Activated naive CD4-positive, alpha-beta T cell treated with anti-CD3 and anti-CD28 coated beads, Interleukin-2, amount 50 U/mL, for 72 hours (primary cell): ENCODE measurements at regions not wholly inside any gene's neighbourhood (a gene's known extent, or its start where the extent isn't known, plus 50 kb on each side); places are given as distances from the start of the nearest gene placed in this dataset.

Source experiments
- ATAC-seq, 2 donors: fragments of 150-1000 bp; cut with Tn5 transposase; 2 replicates each; pipeline ENCODE4 v1.10.0; 2021; ENCODE audit warnings: mild to moderate bottlenecking in 2 of 2, moderate library complexity in 2 of 2
- DNase-seq, 2 donors: peaks; one replicate each; pipeline ENCODE4 v3.0.0; 2021 to 2022; ENCODE audit warnings: low spot score in 2 of 2
- H3K27ac Mint-ChIP-seq, 2 donors: one replicate each; pipeline ENCODE4 v1.8.0; 2022; ENCODE audit warnings: mild to moderate bottlenecking in 2 of 2, mixed read lengths in 2 of 2
- H3K36me3 Mint-ChIP-seq, 2 donors: one replicate each; pipeline ENCODE4 v1.8.0; 2022; ENCODE audit warnings: mixed read lengths in 2 of 2
- H3K9me3 Mint-ChIP-seq, 2 donors: one replicate each; pipeline ENCODE4 v1.8.0; 2022; ENCODE audit warnings: mixed read lengths in 2 of 2

DNA sequence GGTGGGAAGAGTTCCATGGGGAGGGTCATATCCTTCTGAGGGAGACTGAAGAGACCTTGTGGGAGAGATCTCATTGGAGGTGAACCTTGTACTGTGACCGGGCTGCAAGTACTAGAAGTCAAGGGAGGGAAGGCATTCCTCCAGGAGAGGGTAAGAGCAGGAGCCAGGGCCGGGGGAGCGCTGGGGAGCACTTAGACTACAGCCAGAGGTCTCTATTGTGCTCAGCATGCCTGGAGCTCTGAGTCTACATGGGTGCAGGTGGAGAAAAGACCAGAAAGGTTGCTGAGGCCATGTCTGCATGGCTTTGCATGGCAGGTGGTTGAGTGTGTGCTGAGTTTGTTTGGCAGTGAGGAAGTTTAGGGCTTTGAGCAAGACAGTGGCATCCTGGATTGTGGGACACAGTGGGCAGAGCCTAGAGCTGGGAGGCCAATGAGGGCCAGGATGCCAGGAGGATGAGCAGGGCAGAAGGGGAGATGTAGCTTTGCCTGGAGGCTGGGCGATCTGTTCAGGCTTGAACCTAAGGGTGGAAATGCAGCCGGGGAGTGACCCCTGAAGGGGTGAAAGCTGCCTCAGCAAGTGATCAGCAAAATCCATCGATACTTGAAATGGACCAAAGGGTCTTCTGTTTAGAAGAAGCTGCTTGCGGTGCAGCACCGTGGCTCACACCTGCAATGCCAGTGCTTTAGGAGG, 317.4 kb upstream of the TNRC6C start:
- peak overlapping the region in 1 of 2 donors; percentile 22 for H3K27ac Mint-ChIP-seq
- no peak for DNase-seq
- ATAC-seq, result no peak
- no peaks in the 10 kb centered on the region for H3K9me3 Mint-ChIP-seq
- H3K36me3 Mint-ChIP-seq, result no peaks in the 10 kb centered on the region

DNA sequence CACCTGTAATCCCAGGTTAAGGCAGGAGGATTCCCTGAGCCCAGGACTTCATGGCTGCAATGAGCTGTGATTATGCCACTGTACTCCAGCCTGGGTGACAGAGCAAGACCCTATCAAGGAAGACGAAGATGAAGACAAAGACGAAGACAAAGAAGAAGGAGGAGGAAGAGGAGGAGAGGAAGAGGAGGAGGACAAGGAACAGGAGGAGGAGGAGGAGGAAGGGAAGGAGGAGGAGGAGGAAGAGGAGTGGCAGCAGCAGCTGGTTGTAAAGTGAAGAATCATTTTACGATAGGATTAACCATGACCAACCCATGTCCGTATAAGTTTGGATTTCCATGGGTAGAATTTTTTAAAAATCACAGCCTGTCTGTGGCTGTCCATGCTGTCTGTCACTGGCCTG, 316.8 kb upstream of the TNRC6C start:
- ATAC-seq (no peak), DNase-seq (no peak)
- Mint-ChIP-seq H3K36me3 (no peaks in the 10 kb centered on the region), H3K9me3 (no peaks in the 10 kb centered on the region), H3K27ac (peak overlapping the region in 1 of 2 donors; percentile 22)

DNA sequence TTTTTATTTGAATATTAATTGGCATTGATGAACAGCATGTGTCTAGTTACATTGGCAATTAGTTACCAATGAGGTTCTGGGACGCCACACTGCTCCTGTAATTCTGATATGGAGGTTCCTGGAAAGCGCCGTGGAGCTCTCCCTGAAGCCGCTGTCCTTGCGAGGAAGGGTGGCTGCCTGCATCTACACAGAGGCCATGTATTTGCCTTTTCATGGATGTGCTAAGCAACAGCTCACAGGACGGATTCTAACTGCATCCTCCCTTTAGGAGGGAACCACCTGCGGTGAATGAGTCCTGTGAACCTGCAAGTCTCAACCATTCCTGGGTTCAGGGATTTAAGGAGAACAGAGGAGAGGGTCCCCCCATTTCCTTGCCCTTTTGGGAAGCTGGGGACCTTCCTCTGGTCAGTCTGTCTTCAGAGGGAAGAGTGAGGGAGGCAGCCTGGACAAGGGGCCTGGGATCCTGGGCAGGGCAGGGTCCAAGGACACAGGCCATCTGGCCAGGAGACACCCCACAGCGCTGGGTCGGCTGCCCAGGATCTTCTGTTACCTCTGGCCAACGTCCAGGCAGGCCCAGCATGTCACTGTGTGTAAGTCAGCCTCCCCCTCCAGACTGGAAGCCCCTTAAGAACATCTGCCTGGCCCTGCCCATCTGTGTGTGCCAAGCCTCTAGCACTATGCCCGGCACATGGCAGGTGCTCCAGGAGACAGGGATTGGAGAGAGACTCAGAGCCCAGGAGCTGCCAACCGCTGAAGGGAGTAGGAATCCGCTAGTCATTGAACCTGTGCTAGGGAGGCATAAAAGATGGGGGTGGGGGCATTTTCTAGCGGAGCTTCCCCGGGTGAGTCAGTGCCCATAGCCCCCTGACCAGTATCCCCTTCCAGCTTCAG, 314.1 kb upstream of the TNRC6C start:
- ATAC-seq (peak in 1 of 2 donors; percentile 7), DNase-seq (no peak)
- Mint-ChIP-seq H3K36me3 (peaks cover 0 to 4% of the 10 kb centered on the region in 2 donors), H3K9me3 (no peaks in the 10 kb centered on the region), H3K27ac (peak overlapping the region in 1 of 2 donors; percentile 89)

DNA sequence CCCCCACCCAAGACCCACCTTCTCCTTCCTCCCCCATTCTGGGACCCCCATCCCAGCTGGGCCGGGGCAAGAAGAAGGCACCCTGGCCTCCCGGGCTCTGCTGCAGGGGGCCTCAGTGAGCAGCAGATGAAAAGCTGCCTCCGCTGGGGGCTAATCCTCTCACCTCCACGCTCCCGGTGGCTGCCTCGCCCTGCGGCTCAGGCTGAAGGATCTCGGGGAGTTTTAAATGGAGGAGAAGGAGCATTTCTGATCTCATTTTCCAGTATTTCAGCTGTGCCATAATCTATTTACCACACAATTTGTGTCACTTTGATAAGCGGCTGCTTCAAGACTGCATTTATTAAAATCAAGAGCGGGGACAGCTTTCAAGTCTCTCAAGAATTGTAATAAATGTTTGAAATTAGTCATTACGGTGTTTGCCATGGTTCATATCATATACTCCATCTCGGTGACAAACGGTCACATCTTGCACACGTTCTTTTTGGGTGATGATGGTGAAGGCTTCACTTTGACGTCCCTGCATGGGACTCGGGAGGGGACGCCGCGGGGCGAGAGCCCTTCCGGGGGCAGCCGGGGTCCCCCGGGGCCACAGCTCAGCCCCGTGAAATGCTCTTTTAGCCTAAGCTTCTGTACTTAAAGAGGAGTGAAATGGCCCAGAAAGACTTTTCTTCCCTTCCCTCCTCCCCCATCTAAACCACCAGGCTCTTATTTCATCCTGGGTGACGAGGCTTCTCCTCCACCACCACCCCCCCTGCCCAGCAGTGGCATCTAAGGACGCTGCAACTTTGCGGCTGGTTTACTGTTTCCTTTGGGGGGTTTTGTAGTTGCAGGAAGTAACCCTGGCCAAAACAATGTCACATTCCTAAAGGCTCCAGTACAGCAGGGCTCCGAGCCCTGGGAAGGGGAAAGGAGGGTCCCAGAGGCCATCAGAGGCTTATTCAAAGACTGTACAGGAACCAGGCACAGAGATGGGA, 313.1 kb upstream of the TNRC6C start:
- ATAC-seq, result peak; percentile 81 to 88
- DNase-seq, result no peak
- H3K27ac Mint-ChIP-seq, result peak overlapping the region; percentile 89 to 96
- no peaks in the 10 kb centered on the region for H3K9me3 Mint-ChIP-seq
- H3K36me3 Mint-ChIP-seq, result peaks cover 0 to 4% of the 10 kb centered on the region in 2 donors

DNA sequence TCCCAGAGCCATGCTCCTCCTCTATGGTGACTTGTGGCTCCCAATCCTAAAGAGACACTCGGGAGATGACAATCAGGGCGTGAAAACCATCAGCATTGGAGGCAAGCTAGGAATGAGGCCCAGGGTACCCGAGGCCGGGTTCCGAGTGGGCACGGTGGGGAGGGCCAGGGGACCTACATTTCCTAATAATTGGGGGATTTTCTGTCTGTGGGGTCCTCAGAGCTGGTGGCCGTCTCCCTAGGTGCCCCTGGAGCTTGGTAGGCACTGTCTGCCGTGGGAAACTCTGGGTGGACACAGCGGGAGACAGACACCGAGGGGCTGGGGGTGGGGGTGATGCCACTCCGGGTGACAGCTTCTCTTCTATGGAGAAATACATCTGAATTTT, 312.5 kb upstream of the TNRC6C start:
- ATAC-seq, result no peak
- Mint-ChIP-seq H3K27ac (peak overlapping the region; percentile 89 to 96), H3K9me3 (no peaks in the 10 kb centered on the region), H3K36me3 (peaks cover 0 to 4% of the 10 kb centered on the region in 2 donors)
- no peak for DNase-seq

DNA sequence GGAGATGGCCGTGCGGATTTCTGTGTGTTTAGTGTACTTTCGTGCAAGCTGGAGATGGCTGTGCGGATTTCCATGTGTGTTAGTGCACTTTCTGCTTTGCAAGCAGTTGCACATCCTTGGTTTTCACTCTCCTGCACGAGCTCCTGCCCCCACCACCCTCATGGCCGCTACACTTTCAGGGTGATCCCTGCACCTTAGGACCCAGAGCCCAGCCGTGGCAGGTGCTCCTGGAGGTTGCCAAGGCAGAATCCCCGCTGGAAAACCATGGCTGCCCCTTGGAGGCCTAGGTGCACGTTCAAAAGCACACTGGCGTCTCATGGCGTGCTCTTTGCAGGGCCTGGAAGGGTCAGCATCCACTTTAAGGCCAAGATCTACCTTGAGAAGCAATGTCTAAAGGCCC, 311.0 kb upstream of the TNRC6C start:
- ATAC-seq, result no peak
- DNase-seq, result no peak
- H3K36me3 Mint-ChIP-seq, result peaks cover 0 to 4% of the 10 kb centered on the region in 2 donors
- H3K27ac Mint-ChIP-seq, result no peak overlapping the region
- no peaks in the 10 kb centered on the region for H3K9me3 Mint-ChIP-seq

DNA sequence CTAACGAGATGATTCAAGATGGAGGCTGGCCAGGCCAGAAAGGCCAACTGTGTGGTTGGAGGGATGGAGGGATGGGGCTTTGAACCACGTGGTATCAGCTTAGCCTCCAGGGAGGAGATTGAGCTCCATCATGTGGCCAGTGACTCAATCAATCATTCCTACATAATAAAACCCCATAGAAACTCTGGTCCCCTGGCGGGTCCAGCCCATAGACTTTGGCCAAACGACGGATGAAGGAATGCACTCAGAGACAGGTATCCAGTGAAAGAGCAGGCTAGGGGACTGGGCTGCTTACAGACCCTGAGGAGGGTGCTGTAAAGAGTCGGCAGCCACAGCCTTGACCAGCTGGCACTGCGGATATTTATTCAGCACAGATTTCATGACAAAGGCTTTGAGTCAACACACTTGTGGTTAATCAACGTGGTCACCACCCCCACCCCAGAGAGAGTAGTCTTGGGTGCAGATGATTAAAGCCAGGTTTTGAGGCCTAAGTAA, 308.7 kb upstream of the TNRC6C start:
- no peak overlapping the region for H3K27ac Mint-ChIP-seq
- ATAC-seq (no peak), DNase-seq (no peak)
- H3K9me3 Mint-ChIP-seq, result no peaks in the 10 kb centered on the region
- H3K36me3 Mint-ChIP-seq, result peaks cover 0 to 4% of the 10 kb centered on the region in 2 donors

DNA sequence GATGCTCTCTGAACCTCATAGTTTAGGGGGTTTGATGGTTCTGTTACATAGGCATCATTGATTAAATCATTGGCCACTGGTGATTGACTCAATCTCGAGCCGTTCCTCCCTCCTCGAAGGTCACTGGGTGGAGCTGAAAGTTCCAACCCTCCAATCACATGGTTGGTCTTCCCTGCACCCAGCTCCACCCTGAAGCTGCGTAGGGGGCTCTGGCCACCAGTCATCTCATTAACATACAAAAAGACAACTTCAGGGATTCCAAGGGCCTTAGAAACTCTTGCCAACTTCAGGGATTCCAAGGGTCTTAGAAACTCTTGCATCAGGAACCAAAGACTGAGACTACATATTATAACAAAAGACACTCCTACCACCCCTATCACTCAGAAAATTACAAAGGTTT, 306.5 kb upstream of the TNRC6C start:
- no peaks in the 10 kb centered on the region for H3K9me3 Mint-ChIP-seq
- DNase-seq (no peak), ATAC-seq (no peak)
- no peak overlapping the region for H3K27ac Mint-ChIP-seq
- H3K36me3 Mint-ChIP-seq, result peaks cover 0 to 4% of the 10 kb centered on the region in 2 donors

DNA sequence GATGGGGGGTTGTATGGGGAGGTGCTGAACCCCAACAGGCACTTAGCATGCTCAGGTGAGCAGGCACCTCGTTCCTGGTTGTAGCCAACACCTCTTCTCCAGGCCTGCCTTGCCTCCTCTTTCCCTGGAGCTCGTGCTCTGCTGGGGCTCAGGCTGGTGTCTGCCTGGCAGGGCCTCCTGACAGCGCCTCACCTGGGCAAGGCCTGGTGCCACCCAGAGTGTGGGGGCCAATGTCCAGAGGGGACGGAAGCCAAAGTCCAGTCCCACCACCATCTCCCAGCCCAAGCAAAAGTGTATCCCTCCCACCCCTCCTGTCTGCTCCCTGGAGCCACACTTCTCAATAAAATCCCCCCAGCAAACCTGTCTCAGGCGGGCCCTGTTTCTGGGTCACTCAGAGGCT, 304.2 kb upstream of the TNRC6C start:
- Mint-ChIP-seq H3K36me3 (no peaks in the 10 kb centered on the region), H3K27ac (no peak overlapping the region), H3K9me3 (no peaks in the 10 kb centered on the region)
- no peak for DNase-seq
- ATAC-seq, result no peak

DNA sequence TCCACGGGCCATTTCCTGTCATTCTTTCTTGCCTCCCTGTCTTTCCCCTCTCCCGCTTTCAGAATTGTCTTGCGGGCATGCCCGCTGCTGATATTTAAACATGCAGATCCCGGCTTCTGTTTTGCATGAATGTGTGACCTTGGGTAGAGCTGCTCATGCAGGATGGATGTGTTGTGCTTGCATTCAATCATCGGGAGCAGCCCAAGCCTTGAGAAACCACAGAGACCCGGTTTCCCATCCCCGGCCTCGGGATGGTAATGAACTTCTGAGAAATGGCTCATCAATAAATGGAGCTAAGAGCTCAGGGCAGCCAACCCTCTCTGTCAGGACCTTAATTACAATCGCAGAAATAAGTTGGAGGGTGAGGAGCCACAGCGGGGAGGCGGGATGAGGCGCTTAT, 303.7 kb upstream of the TNRC6C start:
- Mint-ChIP-seq H3K36me3 (no peaks in the 10 kb centered on the region), H3K27ac (no peak overlapping the region), H3K9me3 (no peaks in the 10 kb centered on the region)
- DNase-seq, result no peak
- ATAC-seq, result no peak

DNA sequence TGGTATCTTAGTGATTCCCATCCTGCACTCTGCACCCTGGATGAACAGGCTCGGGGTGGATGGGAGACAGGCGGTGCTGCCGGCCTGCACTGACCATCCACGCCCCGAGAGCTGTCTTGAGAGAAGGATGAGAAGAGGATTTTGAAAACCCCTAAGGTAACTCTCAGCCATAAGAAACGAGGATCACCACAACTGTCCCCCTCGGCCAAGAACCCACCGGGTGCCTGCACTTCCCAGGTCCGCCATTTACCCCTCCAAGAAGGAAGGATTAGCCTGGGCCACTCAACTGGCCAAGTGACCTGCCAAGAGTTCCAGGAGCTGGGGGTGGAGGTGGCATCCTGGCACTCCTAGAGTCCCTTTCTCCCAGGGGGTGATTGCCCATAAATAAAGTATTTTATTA, 302.4 kb upstream of the TNRC6C start:
- no peaks in the 10 kb centered on the region for H3K36me3 Mint-ChIP-seq
- no peaks in the 10 kb centered on the region for H3K9me3 Mint-ChIP-seq
- DNase-seq (no peak), ATAC-seq (no peak)
- no peak overlapping the region for H3K27ac Mint-ChIP-seq

DNA sequence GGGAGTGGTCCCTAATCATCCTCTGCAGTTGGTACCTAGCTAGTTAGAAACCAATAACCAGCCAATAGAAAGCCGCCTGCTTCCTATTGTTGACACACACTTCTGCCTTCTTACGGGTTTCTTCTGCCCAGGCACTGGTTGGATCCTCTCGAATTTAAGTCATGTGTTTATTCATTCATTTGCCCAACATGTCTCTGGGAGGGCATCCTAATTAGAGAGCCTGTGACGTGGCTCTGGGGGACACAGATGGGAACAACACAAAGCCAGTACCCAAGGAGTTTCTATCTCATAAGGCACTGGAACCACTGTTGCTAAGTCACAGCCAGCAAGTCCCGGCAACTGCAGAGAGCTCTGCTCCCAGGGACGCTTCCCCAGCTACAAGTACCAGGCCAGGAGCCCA, 300.7 kb upstream of the TNRC6C start:
- no peak for DNase-seq
- Mint-ChIP-seq H3K9me3 (no peaks in the 10 kb centered on the region), H3K27ac (no peak overlapping the region), H3K36me3 (no peaks in the 10 kb centered on the region)
- ATAC-seq, result no peak

DNA sequence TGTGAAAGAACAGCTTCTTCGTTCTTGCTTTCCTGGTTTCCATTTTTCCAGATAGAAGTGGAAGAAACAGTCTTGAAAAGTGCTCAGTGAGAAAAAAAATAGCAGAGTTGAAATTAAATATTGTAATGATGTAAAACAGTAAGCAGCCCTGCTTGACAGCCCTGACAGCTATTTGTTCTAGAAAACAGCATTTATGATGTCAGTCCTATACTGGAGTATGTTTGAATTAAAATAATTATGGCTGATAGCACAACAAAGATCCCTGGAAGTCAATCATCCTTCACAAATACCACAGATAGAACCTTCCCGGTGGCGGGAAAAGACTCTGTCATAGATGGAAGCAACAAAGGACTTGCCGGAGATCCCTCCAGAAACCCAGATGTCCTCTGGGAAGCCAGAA, 298.0 kb upstream of the TNRC6C start:
- no peak overlapping the region for H3K27ac Mint-ChIP-seq
- peaks cover 4 to 5% of the 10 kb centered on the region in 2 donors for H3K9me3 Mint-ChIP-seq
- H3K36me3 Mint-ChIP-seq, result peaks cover 0 to 5% of the 10 kb centered on the region in 2 donors
- DNase-seq (no peak), ATAC-seq (no peak)

DNA sequence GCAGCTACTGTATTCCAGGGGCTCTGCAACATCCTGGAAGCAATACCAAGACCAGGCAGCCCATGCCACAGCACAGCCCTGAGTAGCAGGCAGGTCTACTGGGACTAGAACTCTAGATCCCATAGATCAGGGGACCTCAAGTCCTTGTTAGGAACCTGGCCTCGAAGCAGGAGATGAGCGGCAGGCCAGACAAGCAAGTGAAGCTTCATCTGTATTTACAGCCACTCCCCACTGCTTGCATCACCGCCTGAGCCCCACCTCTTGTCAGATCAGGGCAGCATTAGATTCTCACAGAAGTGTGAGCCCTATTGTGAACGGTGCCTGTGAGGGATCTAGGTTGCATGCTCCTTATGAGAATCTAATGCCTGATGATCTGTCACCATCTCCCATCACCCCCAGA, 295.7 kb upstream of the TNRC6C start:
- no peak overlapping the region for H3K27ac Mint-ChIP-seq
- H3K9me3 Mint-ChIP-seq, result peaks cover 10 to 13% of the 10 kb centered on the region in 2 donors
- ATAC-seq (no peak), DNase-seq (no peak)
- peaks cover 6 to 14% of the 10 kb centered on the region in 2 donors for H3K36me3 Mint-ChIP-seq

DNA sequence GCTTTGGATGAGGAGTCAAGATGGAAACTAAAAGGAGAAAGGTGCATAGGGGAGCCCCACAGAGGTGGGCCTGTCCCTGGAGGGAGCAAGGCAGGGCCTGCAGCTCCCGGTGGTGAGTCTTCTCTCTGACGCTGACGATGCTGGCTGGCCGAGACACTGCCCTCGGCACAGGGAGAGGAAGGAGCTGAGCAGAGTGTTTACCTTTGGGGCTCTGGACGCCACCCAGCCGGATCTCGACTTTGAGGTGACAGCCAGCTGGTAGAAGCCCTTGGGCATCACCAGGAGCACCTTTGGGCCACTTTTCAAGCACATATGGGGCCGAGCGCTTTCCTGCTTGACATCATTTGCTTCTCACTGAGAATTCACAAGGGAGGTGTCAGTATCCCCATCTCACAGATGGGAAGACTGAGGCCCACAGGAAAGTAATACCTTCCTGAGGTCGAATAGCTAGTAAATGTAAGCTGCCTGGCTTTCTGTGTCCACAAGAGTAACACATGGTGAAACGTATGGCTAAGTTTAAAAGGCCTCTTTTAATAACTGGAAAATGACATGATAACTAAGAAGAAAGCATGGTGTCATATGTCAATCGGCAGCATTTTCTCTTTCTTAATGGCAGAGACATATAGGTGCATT, 294.3 kb upstream of the TNRC6C start:
- Mint-ChIP-seq H3K36me3 (peaks cover 12 to 25% of the 10 kb centered on the region in 2 donors), H3K27ac (peak overlapping the region in 1 of 2 donors; percentile 57), H3K9me3 (peaks cover 14 to 23% of the 10 kb centered on the region in 2 donors)
- ATAC-seq, result no peak
- no peak for DNase-seq

DNA sequence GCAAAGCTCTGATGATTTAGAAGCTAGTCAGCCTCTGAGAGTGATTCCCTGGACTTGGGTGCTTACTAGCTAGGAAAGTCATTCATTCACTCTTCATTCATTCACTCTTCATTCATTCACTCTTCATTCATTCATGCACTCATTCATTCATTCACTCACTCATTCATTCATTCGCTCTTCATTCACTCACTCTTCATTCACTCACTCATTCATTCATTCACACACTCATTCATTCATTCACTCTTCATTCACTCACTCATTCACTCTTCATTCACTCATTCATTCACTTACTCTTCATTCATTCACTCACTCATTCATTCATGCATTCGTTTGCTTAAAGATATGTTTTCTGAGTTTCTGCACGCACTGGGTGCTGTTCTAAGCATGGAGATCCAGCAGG, 292.7 kb upstream of the TNRC6C start:
- H3K36me3 Mint-ChIP-seq, result peaks cover 12 to 32% of the 10 kb centered on the region in 2 donors
- ATAC-seq (no peak), DNase-seq (no peak)
- H3K27ac Mint-ChIP-seq, result peak overlapping the region; percentile 94 to 96
- H3K9me3 Mint-ChIP-seq, result peaks cover 14 to 27% of the 10 kb centered on the region in 2 donors
